22Rv1 (cell line): ENCODE measurements at regions not wholly inside any gene's neighbourhood (a gene's known extent, or its start where the extent isn't known, plus 50 kb on each side); places are given as distances from the start of the nearest gene placed in this dataset.

Source experiments
- ZFX ChIP-seq: fragments of 450-650 bp; IDR thresholded peaks from 2 replicates; pipeline ENCODE4 v1.6.1; 2017; ENCODE audit warnings: antibody characterized with exemption, borderline replicate concordance
- TF ChIP-seq, protein P1 (sequence below): fragments of 450-650 bp; IDR thresholded peaks from 2 replicates; pipeline ENCODE4 v1.5.1; 2017; ENCODE audit warnings: mild to moderate bottlenecking

DNA sequence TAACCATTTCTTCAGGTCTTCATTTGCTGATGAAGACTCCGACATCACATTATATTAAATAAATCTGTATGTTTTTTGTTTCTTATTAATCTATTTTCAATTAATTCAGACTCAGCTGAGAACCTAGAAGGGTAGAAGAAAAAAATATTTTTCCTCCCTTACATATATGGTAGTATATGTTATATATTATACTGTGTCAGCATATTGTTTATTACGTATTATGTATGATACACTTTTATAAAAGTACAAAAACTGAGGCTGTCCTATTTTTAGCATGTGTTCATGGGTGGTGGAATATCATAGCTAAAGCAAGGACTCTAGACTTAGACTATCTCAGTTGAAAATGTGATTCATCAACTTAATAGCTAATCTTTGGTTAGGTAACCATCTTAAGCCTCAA is 149.3 kb downstream of the CENPC start:
- TF ChIP-seq, protein P1, sequence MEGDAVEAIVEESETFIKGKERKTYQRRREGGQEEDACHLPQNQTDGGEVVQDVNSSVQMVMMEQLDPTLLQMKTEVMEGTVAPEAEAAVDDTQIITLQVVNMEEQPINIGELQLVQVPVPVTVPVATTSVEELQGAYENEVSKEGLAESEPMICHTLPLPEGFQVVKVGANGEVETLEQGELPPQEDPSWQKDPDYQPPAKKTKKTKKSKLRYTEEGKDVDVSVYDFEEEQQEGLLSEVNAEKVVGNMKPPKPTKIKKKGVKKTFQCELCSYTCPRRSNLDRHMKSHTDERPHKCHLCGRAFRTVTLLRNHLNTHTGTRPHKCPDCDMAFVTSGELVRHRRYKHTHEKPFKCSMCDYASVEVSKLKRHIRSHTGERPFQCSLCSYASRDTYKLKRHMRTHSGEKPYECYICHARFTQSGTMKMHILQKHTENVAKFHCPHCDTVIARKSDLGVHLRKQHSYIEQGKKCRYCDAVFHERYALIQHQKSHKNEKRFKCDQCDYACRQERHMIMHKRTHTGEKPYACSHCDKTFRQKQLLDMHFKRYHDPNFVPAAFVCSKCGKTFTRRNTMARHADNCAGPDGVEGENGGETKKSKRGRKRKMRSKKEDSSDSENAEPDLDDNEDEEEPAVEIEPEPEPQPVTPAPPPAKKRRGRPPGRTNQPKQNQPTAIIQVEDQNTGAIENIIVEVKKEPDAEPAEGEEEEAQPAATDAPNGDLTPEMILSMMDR, result no peak
- TF ChIP-seq ZFX, result no peak
